ENCODE measurements at regions not wholly inside any gene's neighbourhood (a gene's known extent, or its start where the extent isn't known, plus 50 kb on each side); places are given as distances from the start of the nearest gene placed in this dataset.
A peak's percentile ranks its signal among the peaks of the same experiment; 100 is the strongest.

DNA sequence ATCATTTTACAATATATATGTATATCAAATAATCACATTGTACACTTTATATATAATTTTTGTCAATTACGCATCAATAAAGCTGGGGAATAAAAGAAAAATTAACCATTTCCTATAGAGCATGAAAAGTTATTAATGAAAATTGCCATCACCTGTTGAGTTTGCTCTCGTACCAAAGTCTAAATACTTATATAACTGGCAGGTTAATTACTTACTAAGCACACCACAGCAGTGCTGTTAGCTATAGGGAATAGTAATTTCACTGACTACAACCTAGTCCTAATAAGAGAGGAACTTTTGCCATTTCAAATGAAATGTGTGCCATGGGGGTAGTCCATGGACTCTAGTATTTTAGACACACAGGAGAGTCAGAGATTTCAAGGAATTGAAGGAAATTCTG, 176.9 kb upstream of the COL1A2 start:
- TF ChIP-seq, protein P1, sequence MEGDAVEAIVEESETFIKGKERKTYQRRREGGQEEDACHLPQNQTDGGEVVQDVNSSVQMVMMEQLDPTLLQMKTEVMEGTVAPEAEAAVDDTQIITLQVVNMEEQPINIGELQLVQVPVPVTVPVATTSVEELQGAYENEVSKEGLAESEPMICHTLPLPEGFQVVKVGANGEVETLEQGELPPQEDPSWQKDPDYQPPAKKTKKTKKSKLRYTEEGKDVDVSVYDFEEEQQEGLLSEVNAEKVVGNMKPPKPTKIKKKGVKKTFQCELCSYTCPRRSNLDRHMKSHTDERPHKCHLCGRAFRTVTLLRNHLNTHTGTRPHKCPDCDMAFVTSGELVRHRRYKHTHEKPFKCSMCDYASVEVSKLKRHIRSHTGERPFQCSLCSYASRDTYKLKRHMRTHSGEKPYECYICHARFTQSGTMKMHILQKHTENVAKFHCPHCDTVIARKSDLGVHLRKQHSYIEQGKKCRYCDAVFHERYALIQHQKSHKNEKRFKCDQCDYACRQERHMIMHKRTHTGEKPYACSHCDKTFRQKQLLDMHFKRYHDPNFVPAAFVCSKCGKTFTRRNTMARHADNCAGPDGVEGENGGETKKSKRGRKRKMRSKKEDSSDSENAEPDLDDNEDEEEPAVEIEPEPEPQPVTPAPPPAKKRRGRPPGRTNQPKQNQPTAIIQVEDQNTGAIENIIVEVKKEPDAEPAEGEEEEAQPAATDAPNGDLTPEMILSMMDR (IDR thresholded peaks at IDR 0.05), result no peak
- Histone ChIP-seq H3K36me3 (no peaks in the 10 kb centered on the region), H3K4me1 (no peaks in the 10 kb centered on the region), H3K27me3 (no peaks in the 10 kb centered on the region), H3K4me3 (no peak overlapping the region), H3K27ac (no peak overlapping the region), H3K9me3 (no peaks in the 10 kb centered on the region)
- DNase-seq (no peak), ATAC-seq (no peak)
- intact Hi-C loops (cut with DNase I), result no loop called here

DNA sequence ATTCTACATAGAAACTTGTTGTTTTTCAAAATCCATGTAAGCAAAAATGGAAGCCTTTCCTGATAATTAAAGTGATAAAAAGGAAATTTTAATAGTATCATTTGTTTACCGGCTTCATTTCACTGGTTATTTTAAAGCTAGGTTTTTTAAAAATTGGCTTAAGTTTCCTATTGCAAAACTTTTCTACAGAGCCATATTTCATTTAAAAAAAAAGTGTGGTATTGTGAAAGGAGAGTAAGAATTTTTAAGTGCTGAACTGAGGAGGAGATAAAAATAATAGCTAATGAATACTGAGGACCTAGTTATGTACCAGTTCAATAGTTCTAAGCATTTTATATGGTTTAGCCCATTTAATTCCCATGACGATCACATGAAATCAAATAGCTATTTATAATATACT, 172.2 kb upstream of the COL1A2 start:
- H3K36me3 ChIP-seq, result no peaks in the 10 kb centered on the region
- H3K27me3 ChIP-seq, result no peaks in the 10 kb centered on the region
- ATAC-seq, result no peak
- TF ChIP-seq, protein P1 (IDR thresholded peaks at IDR 0.05), result no peak
- H3K9me3 ChIP-seq, result no peaks in the 10 kb centered on the region
- no peak for DNase-seq
- H3K4me1 ChIP-seq, result no peaks in the 10 kb centered on the region
- intact Hi-C loops (cut with DNase I), result no loop called here
- no peak overlapping the region for H3K27ac ChIP-seq
- no peak overlapping the region for H3K4me3 ChIP-seq

DNA sequence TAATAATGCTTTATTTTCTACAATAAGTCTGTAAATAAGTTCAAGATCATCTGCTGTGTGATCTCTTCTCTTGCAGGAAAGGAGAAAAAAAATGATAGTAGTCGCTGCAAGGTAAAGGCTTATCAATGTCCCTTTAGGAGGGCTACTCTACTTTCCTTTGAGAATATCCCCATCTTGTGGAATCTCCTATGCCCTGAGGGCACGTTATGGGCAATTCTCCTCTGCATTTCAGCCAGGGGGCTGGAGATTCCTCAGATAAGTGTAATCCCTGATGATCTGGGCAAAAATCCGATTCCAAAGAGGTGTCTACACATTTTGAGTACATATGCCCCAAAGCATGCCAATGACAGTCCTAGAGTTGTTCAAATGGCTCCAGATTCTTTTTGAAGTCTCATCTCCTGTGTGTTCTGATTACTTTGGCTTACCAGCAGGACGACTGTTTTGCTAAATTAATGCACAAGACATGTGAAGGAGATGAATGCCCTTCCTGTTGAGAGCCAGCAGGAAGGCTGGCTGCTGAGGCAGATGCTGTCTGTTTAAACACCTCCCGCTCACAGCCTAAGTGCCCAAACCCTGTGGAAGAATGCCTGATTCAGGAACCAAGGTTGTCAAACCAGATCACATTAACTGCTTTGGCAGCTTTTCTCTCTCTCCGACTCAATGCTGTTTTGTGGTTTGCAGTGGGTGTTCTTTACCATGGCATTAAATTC, 171.2 kb upstream of the COL1A2 start:
- Histone ChIP-seq H3K36me3 (no peaks in the 10 kb centered on the region), H3K27ac (no peak overlapping the region), H3K9me3 (no peaks in the 10 kb centered on the region), H3K27me3 (no peaks in the 10 kb centered on the region), H3K4me1 (no peaks in the 10 kb centered on the region), H3K4me3 (no peak overlapping the region)
- ATAC-seq (no peak), DNase-seq (no peak)
- intact Hi-C loops (cut with DNase I), result no loop called here
- TF ChIP-seq, protein P1 (IDR thresholded peaks at IDR 0.05), result peak; percentile 26

DNA sequence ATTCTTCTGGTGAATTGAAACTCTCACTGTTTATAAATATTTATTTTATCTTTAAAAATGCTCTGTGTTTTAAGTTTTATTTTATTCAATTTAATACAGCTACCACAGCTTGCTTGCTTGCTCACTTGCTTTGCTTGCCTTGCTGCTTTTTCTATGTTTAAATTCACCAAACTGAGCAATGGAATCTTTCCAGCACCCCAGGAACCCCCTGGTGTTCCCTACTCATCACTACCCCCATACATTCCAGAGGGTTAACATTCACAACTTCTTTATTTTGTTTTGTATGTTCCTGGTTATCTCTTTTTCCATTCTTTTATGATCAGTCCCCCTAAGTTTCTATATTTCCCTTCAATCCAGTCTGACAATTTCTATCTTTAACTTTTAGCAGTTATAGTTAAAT, 166.5 kb upstream of the COL1A2 start:
- no peaks in the 10 kb centered on the region for H3K4me1 ChIP-seq
- intact Hi-C loops (cut with DNase I), result no loop called here
- no peaks in the 10 kb centered on the region for H3K36me3 ChIP-seq
- no peak for DNase-seq
- ATAC-seq, result no peak
- H3K27ac ChIP-seq, result no peak overlapping the region
- no peaks in the 10 kb centered on the region for H3K27me3 ChIP-seq
- H3K4me3 ChIP-seq, result no peak overlapping the region
- H3K9me3 ChIP-seq, result no peaks in the 10 kb centered on the region
- TF ChIP-seq, protein P1 (IDR thresholded peaks at IDR 0.05), result no peak

DNA sequence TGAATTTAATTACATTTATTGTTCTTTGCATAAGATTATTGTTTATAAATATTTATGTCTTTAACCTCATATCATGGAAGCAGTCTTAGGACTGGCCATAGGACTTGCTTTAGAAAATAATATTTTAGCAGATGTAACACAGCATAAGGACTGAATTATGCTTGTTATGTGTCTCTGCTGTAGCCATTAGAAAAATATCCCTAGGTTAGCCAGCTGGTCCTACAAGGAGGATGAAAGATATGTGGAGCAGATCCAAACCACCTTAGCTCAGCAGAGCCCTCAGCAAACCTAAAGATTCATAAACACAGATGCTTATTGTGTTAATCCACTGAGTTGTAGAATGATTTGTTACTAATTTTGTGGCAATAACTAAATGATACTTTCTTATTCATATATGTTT, 166.0 kb upstream of the COL1A2 start:
- no peak for DNase-seq
- Histone ChIP-seq H3K27me3 (no peaks in the 10 kb centered on the region), H3K36me3 (no peaks in the 10 kb centered on the region), H3K4me1 (no peaks in the 10 kb centered on the region), H3K9me3 (no peaks in the 10 kb centered on the region), H3K27ac (no peak overlapping the region), H3K4me3 (no peak overlapping the region)
- TF ChIP-seq, protein P1 (IDR thresholded peaks at IDR 0.05), result no peak
- ATAC-seq, result no peak
- intact Hi-C loops (cut with DNase I), result no loop called here

DNA sequence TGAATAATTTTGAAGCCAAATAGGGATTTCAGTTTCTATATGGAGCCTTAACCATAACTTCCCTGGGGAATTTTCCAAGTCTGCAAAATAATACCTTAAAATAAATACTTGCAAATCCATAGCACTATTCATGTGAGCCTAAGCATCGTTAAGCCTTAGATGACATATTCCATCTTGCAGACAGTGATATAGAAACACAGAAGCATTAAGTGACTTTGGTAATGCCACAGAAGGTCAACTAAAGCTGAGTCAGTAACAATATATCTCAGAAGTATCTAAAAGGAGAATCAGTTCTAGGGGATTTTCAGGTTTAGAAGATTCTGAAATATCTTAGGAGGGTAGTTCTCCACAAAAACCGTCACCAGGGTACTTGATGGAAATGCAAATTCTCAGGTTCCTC, 163.4 kb upstream of the COL1A2 start:
- intact Hi-C loops (cut with DNase I), result no loop called here
- no peak overlapping the region for H3K27ac ChIP-seq
- no peaks in the 10 kb centered on the region for H3K36me3 ChIP-seq
- ATAC-seq, result no peak
- no peaks in the 10 kb centered on the region for H3K4me1 ChIP-seq
- DNase-seq, result no peak
- no peaks in the 10 kb centered on the region for H3K27me3 ChIP-seq
- TF ChIP-seq, protein P1 (IDR thresholded peaks at IDR 0.05), result no peak
- no peak overlapping the region for H3K4me3 ChIP-seq
- no peaks in the 10 kb centered on the region for H3K9me3 ChIP-seq
